SK-N-MC (cell line): ENCODE measurements at regions not wholly inside any gene's neighbourhood (a gene's known extent, or its start where the extent isn't known, plus 50 kb on each side); places are given as distances from the start of the nearest gene placed in this dataset.

Experiments
- DNase-seq: peaks from one replicate; pipeline ENCODE4 v3.0.0-alpha.2; 2011; ENCODE audit warnings: low read depth, low spot score
- H3K27ac ChIP-seq: fragments of 200-600 bp; sonication (generic); 2 replicates; pipeline ENCODE4 v1.5.1; 2016; ENCODE audit warnings: mixed run types
- H3K36me3 ChIP-seq: fragments of 200-600 bp; sonication (generic); 2 replicates; pipeline ENCODE4 v1.6.1; 2017; ENCODE audit warnings: antibody characterized with exemption, low read length, mixed read lengths; ENCODE audit not compliant: insufficient read depth
- H3K4me3 ChIP-seq: fragments of 200-600 bp; sonication (generic); 2 replicates; pipeline ENCODE4 v1.5.1; 2016
- H3K9ac ChIP-seq: fragments of 200-600 bp; sonication (generic); 2 replicates; pipeline ENCODE4 v1.8.0; 2017; ENCODE audit warnings: mixed run types, mixed read lengths; ENCODE audit not compliant: insufficient read length
- H3K9me3 ChIP-seq: fragments of 200-600 bp; sonication (generic); 2 replicates; pipeline ENCODE4 v1.6.1; 2017; ENCODE audit warnings: low read depth, mild to moderate bottlenecking, antibody characterized with exemption, low read length, moderate library complexity, mixed read lengths
- EZH2 ChIP-seq: fragments of 200-600 bp; sonication (generic); IDR thresholded peaks from one replicate; pipeline ENCODE4 v1.6.1; 2017; ENCODE audit warnings: antibody characterized with exemption
- FOXP2 ChIP-seq: optimal IDR thresholded peaks from 2 replicates; pipeline ENCODE3; 2011; ENCODE audit warnings: mild to moderate bottlenecking, moderate library complexity; ENCODE audit not compliant: insufficient read depth; ENCODE audit errors: extremely low read length, control extremely low read depth
- POLR2AphosphoS5 ChIP-seq: IDR thresholded peaks from 2 replicates; pipeline ENCODE4 v1.6.1; 2012; ENCODE audit warnings: mild to moderate bottlenecking, low read depth, low read length, borderline replicate concordance

- Histone ChIP-seq H3K9ac (no peak overlapping the region), H3K27ac (no peak overlapping the region), H3K36me3 (no peaks in the 10 kb centered on the region), H3K4me3 (no peak overlapping the region), H3K9me3 (no peaks in the 10 kb centered on the region)
- no peak for DNase-seq
- TF ChIP-seq FOXP2 (no peak), EZH2 (no peak), POLR2AphosphoS5 (no peak)
Observed at GRCh38 chr1:29960876-29961275, 724.6 kb downstream of the PTPRU start.

DNA sequence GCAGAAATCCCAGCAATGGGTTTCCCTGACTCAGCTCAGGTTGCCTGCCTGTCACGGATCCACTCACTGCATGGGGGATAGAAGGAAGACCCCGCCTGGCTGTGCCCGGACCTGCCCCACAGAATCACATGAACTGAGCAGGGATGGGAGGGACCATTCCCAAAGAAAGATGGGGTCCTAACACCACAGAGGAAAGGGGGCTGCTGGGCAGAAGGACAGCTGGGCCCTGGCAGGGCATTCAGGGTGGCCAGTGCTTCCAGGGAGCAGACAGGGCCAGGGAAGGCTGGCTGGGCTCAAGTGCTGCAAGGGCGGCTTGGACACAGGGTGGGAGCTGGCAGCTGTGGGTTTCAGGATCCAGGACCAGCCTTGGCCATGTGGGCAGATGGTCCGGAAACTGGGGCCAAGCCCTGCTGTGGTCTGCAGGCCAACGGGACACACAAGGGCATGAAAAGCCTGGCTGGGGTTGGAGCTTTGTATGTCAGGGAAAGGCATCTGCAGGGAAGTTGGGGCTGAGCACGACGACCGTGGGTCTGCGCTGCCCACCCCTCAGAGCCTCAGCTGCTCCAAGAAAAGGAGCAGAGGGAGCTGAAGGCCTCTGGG lies 723.9 kb downstream of the PTPRU start:
- Histone ChIP-seq H3K9ac (no peak overlapping the region), H3K36me3 (no peaks in the 10 kb centered on the region), H3K4me3 (no peak overlapping the region), H3K9me3 (no peaks in the 10 kb centered on the region), H3K27ac (no peak overlapping the region)
- TF ChIP-seq POLR2AphosphoS5 (no peak), FOXP2 (no peak), EZH2 (no peak)
- no peak for DNase-seq

DNA sequence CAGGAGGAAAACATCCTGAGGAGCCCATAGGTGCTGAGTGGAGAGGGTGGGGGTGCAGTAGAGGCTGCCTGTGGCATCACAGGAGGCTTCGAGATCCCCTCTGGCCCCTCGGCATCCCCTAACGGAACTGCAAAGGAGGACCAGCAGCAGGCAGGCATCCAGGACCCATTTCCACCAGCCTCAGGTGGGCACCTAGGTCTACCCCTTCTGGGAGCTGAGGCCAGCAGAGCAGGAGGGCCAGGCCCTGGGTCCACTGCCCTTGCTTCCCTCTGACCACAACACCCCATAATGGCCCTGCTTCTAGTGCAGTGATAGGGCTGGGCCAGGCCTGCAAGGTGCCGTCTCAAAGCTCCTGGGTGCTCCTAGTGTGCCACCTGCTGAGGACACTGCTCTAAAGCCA lies 723.0 kb downstream of the PTPRU start:
- no peaks in the 10 kb centered on the region for H3K36me3 ChIP-seq
- DNase-seq: no peak
- no peak overlapping the region for H3K27ac ChIP-seq
- TF ChIP-seq POLR2AphosphoS5: no peak
- TF ChIP-seq EZH2: no peak
- no peak for TF ChIP-seq FOXP2
- no peak overlapping the region for H3K4me3 ChIP-seq
- no peaks in the 10 kb centered on the region for H3K9me3 ChIP-seq
- no peak overlapping the region for H3K9ac ChIP-seq

GRCh38 chr1:29958271-29958670 lies 721.9 kb downstream of the PTPRU start:
- H3K9ac ChIP-seq: no peak overlapping the region
- H3K9me3 ChIP-seq: no peaks in the 10 kb centered on the region
- TF ChIP-seq EZH2: no peak
- no peak for TF ChIP-seq POLR2AphosphoS5
- TF ChIP-seq FOXP2: no peak
- H3K4me3 ChIP-seq: no peak overlapping the region
- no peaks in the 10 kb centered on the region for H3K36me3 ChIP-seq
- no peak overlapping the region for H3K27ac ChIP-seq
- no peak for DNase-seq

DNA sequence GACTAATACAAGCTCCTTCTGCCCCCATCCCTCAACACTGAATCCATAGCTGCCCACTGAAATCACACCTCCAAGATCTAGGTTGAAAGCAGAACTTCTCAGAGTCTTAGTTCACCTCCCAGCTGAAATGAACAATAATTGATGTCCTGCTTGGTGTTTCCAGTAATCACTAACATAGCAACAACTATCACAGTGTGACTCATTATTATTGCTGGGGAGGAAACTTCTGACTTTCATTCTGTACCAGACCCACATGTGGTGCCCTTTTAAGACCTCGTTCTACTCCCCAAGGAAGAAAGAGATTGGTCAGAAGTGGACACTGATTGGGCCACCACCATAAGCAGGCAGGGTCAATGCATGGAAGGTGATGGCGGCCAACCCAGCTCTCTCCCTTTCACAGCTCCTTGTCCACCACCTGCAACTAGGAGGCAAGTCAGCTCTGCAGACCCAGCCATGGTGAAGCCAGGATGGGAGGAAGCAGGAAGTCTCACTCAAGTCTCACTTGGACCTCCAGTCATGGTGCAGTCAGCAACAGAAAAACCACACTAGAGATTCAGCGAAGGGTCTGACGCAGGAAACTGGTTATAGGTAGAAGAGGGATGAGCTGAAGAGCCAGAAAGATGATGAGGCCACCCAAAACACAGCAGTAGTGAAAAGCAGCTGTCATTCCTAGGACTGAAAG lies 720.2 kb downstream of the PTPRU start:
- TF ChIP-seq EZH2 (no peak), POLR2AphosphoS5 (no peak), FOXP2 (no peak)
- Histone ChIP-seq H3K36me3 (no peaks in the 10 kb centered on the region), H3K9ac (no peak overlapping the region), H3K4me3 (no peak overlapping the region), H3K9me3 (no peaks in the 10 kb centered on the region), H3K27ac (no peak overlapping the region)
- no peak for DNase-seq

- Histone ChIP-seq H3K4me3 (no peak overlapping the region), H3K9ac (no peak overlapping the region), H3K27ac (no peak overlapping the region), H3K9me3 (no peaks in the 10 kb centered on the region), H3K36me3 (no peaks in the 10 kb centered on the region)
- no peak for TF ChIP-seq FOXP2
- TF ChIP-seq EZH2: no peak
- no peak for TF ChIP-seq POLR2AphosphoS5
- DNase-seq: no peak
Observed at GRCh38 chr1:29954591-29954990, 718.3 kb downstream of the PTPRU start.

DNA sequence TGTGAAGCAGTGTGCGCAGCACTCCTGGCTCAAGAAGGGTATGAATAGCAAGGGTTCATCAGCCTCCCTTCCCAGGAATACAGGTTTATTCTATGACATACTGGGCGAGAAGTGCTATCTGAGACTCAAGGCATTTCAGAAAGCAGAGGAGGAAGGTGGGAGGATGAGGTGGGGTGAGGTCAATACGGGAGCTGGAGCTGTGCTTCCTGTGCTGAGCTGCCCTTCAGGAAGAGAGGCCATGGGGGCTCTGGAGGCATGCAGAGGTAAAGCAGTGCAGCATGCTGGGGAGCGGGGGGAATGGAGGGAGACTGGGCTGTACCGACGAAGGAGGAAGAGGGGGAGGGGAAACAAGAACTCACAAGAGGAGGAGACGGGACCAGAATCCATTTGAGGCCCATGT lies 717.6 kb downstream of the PTPRU start:
- no peak for DNase-seq
- Histone ChIP-seq H3K27ac (no peak overlapping the region), H3K9me3 (no peaks in the 10 kb centered on the region), H3K36me3 (no peaks in the 10 kb centered on the region), H3K9ac (no peak overlapping the region), H3K4me3 (no peak overlapping the region)
- TF ChIP-seq EZH2 (no peak), FOXP2 (no peak), POLR2AphosphoS5 (no peak)

DNA sequence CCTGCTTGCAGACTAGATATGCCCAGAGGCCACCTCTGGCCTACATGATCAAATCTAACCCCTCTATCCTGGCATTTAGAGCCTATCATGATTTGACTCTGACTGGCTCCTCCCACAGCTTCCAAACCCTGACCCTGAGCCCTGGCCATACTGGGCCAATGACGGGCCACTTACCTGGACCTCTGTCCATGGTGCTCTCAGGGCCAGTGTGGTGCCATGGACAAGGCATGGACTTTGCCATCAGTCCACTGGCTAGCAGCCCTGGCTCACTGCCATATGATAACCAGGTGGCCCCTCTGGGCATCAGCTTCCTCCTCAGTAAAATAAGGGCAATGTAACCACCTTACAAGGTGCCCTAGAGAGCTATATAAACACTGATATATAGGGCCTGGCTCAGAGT lies 713.4 kb downstream of the PTPRU start:
- DNase-seq: no peak
- Histone ChIP-seq H3K9me3 (no peaks in the 10 kb centered on the region), H3K9ac (no peak overlapping the region), H3K36me3 (no peaks in the 10 kb centered on the region), H3K27ac (no peak overlapping the region), H3K4me3 (no peak overlapping the region)
- TF ChIP-seq POLR2AphosphoS5 (no peak), EZH2 (no peak), FOXP2 (no peak)
